Left lung (tissue), 4 donors: ENCODE measurements at regions not wholly inside any gene's neighbourhood (a gene's known extent, or its start where the extent isn't known, plus 50 kb on each side); places are given as distances from the start of the nearest gene placed in this dataset.

ENCODE experiments used
- ATAC-seq: fragments of 200-7000 bp; cut with Tn5 transposase; one replicate; pipeline ENCODE4 v1.9.1; 2020; ENCODE audit warnings: moderate library complexity
- DNase-seq, 4 donors: peaks; one replicate each; pipeline ENCODE4 v3.0.0-alpha.2; 2013 to 2020
- H3K27ac ChIP-seq, 2 donors: fragments of 200-600 bp; sonication (generic) in 1 of 2; one replicate each; pipeline versions ENCODE4 v1.5.0 to v1.8.0; 2020 to 2021
- H3K27me3 ChIP-seq, 2 donors: fragments of 200-600 bp; sonication (generic) in 1 of 2; one replicate each; pipeline versions ENCODE4 v1.5.0 to v1.8.0; 2020 to 2021
- H3K36me3 ChIP-seq, 2 donors: fragments of 200-600 bp; sonication (generic) in 1 of 2; one replicate each; pipeline versions ENCODE4 v1.5.0 to v1.8.0; 2020 to 2021
- H3K4me1 ChIP-seq, 2 donors: fragments of 200-600 bp; one replicate each; pipeline ENCODE4 v1.8.0; 2021
- H3K4me3 ChIP-seq, 2 donors: fragments of 200-600 bp; sonication (generic) in 1 of 2; one replicate each; pipeline versions ENCODE4 v1.5.0 to v1.8.0; 2020 to 2021; ENCODE audit warnings: mild to moderate bottlenecking in 1 of 2
- H3K9me3 ChIP-seq, 2 donors: fragments of 200-600 bp; sonication (generic) in 1 of 2; one replicate each; pipeline versions ENCODE4 v1.5.0 to v1.8.0; 2020 to 2021
- CTCF ChIP-seq, 2 donors: fragments of 200-600 bp; sonication (generic) in 1 of 2; IDR thresholded peaks; one replicate each; pipeline versions ENCODE4 v1.5.0 to v1.8.0; 2021; ENCODE audit warnings: antibody characterized with exemption in 2 of 2
- intact Hi-C, 2 donors: fragments of 100-400 bp; cut with DNase I; formaldehyde crosslinking; loops; one replicate each; pipeline versions ENCODE4 v1.11.2 to v1.14.2; 2022
- donor health status: DM: no; HTN: yes; CAD: no.
- donor health status: DM: no; HTN: no; CAD: no.

- H3K4me1 ChIP-seq, result no peaks in the 10 kb centered on the region
- H3K27ac ChIP-seq, result no peak overlapping the region
- H3K9me3 ChIP-seq, result no peaks in the 10 kb centered on the region
- TF ChIP-seq CTCF (IDR thresholded peaks at IDR 0.05), result no peak
- DNase-seq (no peak), ATAC-seq (no peak)
- H3K36me3 ChIP-seq, result no peaks in the 10 kb centered on the region
- no peak overlapping the region for H3K4me3 ChIP-seq
- intact Hi-C loops, result no loop called here
- peaks cover 0 to 5% of the 10 kb centered on the region in 2 donors for H3K27me3 ChIP-seq
These were observed 52.5 kb upstream of the RPL34 start for GRCh38 chr4:108567831-108568230.

GRCh38 chr4:108561116-108561515 is 59.3 kb upstream of the RPL34 start:
- TF ChIP-seq CTCF (IDR thresholded peaks at IDR 0.05), result no peak
- peak overlapping the region in 1 of 2 donors; percentile 51 for H3K27ac ChIP-seq
- no peaks in the 10 kb centered on the region for H3K36me3 ChIP-seq
- no peaks in the 10 kb centered on the region for H3K9me3 ChIP-seq
- no peaks in the 10 kb centered on the region for H3K27me3 ChIP-seq
- intact Hi-C loops, result no loop called here
- no peaks in the 10 kb centered on the region for H3K4me1 ChIP-seq
- DNase-seq (no peak), ATAC-seq (no peak)
- H3K4me3 ChIP-seq, result no peak overlapping the region

GRCh38 chr4:108560616-108561015 is 59.8 kb upstream of the RPL34 start:
- no peak for TF ChIP-seq CTCF (IDR thresholded peaks at IDR 0.05)
- intact Hi-C loops, result no loop called here
- peak; percentile 56 for ATAC-seq
- Histone ChIP-seq H3K4me1 (no peaks in the 10 kb centered on the region), H3K9me3 (no peaks in the 10 kb centered on the region), H3K27me3 (no peaks in the 10 kb centered on the region), H3K27ac (peak overlapping the region; percentile 49 to 51), H3K4me3 (no peak overlapping the region), H3K36me3 (no peaks in the 10 kb centered on the region)
- DNase-seq, result peak in 1 of 4 donors; percentile 18

GRCh38 chr4:108559911-108560310 is 60.5 kb upstream of the RPL34 start:
- intact Hi-C loops, result no loop called here
- Histone ChIP-seq H3K4me3 (no peak overlapping the region), H3K27me3 (no peaks in the 10 kb centered on the region), H3K27ac (peak overlapping the region; percentile 49 to 51), H3K36me3 (no peaks in the 10 kb centered on the region), H3K9me3 (no peaks in the 10 kb centered on the region), H3K4me1 (no peaks in the 10 kb centered on the region)
- DNase-seq (no peak), ATAC-seq (no peak)
- TF ChIP-seq CTCF (IDR thresholded peaks at IDR 0.05), result no peak

GRCh38 chr4:108559068-108559793 is 61.1 kb upstream of the RPL34 start:
- intact Hi-C loops, result no loop called here
- ATAC-seq, result no peak

More at GRCh38 chr4:108559068-108559793, 61.1 kb upstream of the RPL34 start:
- DNase-seq, result no peak
- Histone ChIP-seq H3K27ac (peak overlapping the region in 1 of 2 donors; percentile 51), H3K36me3 (no peaks in the 10 kb centered on the region), H3K27me3 (no peaks in the 10 kb centered on the region), H3K9me3 (no peaks in the 10 kb centered on the region), H3K4me3 (no peak overlapping the region), H3K4me1 (no peaks in the 10 kb centered on the region)
- TF ChIP-seq CTCF (IDR thresholded peaks at IDR 0.05), result no peak
